ENCODE measurements at regions not wholly inside any gene's neighbourhood (a gene's known extent, or its start where the extent isn't known, plus 50 kb on each side); places are given as distances from the start of the nearest gene placed in this dataset.

DNA sequence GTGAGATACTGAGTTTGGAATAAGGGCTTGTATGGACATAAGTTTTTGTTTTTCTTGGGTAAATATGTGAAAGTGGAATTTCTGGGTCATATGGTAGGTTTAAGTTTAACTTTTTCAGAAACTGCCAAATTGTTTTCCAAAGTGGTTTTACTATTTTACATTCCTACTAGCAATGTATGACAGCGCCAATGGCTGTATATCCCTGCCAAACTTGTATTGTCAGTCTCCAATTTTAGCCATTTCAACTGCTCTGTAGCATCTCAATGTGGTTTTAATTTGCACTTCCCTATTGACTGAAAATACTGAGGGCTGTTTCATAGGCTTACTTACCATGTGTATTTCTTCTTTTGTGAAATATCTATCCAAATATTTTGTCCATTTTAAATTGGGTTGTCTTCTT, 90.5 kb upstream of the ZNF32 start (continued):
- TF ChIP-seq, protein P1, sequence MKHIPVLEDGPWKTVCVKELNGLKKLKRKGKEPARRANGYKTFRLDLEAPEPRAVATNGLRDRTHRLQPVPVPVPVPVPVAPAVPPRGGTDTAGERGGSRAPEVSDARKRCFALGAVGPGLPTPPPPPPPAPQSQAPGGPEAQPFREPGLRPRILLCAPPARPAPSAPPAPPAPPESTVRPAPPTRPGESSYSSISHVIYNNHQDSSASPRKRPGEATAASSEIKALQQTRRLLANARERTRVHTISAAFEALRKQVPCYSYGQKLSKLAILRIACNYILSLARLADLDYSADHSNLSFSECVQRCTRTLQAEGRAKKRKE (CRISPR knock-in tag; IDR thresholded peaks at IDR 0.05; ENCODE audit: low read depth), result no peak
- TF ChIP-seq, protein P2, sequence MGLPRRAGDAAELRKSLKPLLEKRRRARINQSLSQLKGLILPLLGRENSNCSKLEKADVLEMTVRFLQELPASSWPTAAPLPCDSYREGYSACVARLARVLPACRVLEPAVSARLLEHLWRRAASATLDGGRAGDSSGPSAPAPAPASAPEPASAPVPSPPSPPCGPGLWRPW (IDR thresholded peaks at IDR 0.05), result no peak
- TF ChIP-seq EP300 (IDR thresholded peaks at IDR 0.05) (no peak), CBX2 (IDR thresholded peaks at IDR 0.05; ENCODE audit: borderline replicate concordance, low read depth) (no peak), RCOR1 (IDR thresholded peaks at IDR 0.05; ENCODE audit: low read depth, low read length) (no peak)

DNA sequence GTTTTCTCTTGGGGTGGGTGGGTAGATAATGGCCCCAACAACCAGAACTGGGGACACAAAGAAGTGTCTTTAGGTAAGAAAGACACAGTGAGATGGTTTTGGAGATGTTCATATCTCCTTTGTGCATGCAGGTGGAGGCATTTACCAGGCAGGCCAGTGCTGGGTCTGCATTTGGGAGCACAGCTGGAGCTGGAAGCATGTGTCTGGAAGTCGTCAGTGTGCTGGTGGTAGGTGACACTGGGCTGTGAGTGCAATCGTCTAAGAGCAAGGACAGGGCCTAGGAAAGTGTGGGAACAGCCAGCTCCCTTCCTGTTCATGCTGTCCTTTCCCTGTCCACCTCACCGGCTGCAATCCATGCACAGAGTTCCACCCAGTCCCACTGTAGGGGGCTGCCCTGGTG, 88.3 kb upstream of the ZNF32 start:
- DNase-seq (ENCODE audit: low read depth in 1 of 2, low spot score in 1 of 2) (no peak), ATAC-seq (no peak), FAIRE-seq (no peak)
- 2% methylated on average over 3 of the region's 3 CpGs for WGBS (ENCODE audit: missing lambda C conversion rate)
- ChIA-PET CTCF (no interaction called here), POLR2A (no interaction called here)
- Histone ChIP-seq H3K9me3 (no peaks in the 10 kb centered on the region), H3K4me2 (no peak overlapping the region), H3K4me1 (no peaks in the 10 kb centered on the region), H3K27ac (no peak overlapping the region), H3K4me3 (no peak overlapping the region)
- TF ChIP-seq MYC (IDR thresholded peaks at IDR 0.05; ENCODE audit: borderline replicate concordance, low read length) (no peak), MAFK (IDR thresholded peaks at IDR 0.05; ENCODE audit: partially characterized antibody) (no peak), NR3C1 (IDR thresholded peaks at IDR 0.05) (no peak), KDM5A (IDR thresholded peaks at IDR 0.05) (no peak), CHD4 (IDR thresholded peaks at IDR 0.05; ENCODE audit: borderline replicate concordance) (no peak), HOXB5 (CRISPR knock-in tag; IDR thresholded peaks at IDR 0.05) (no peak), CBX2 (IDR thresholded peaks at IDR 0.05; ENCODE audit: borderline replicate concordance, low read depth) (no peak), EHF (CRISPR knock-in tag; IDR thresholded peaks at IDR 0.05) (no peak), FOSB (CRISPR knock-in tag; IDR thresholded peaks at IDR 0.05) (no peak), CBX8 (IDR thresholded peaks at IDR 0.05) (no peak), RNF2 (IDR thresholded peaks at IDR 0.05; ENCODE audit: borderline replicate concordance, low read depth) (no peak), ZFP36 (IDR thresholded peaks at IDR 0.05; ENCODE audit: borderline replicate concordance, partially characterized antibody) (no peak)
- TF ChIP-seq, protein P3, sequence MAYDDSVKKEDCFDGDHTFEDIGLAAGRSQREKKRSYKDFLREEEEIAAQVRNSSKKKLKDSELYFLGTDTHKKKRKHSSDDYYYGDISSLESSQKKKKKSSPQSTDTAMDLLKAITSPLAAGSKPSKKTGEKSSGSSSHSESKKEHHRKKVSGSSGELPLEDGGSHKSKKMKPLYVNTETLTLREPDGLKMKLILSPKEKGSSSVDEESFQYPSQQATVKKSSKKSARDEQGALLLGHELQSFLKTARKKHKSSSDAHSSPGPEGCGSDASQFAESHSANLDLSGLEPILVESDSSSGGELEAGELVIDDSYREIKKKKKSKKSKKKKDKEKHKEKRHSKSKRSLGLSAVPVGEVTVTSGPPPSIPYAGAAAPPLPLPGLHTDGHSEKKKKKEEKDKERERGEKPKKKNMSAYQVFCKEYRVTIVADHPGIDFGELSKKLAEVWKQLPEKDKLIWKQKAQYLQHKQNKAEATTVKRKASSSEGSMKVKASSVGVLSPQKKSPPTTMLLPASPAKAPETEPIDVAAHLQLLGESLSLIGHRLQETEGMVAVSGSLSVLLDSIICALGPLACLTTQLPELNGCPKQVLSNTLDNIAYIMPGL (CRISPR knock-in tag; IDR thresholded peaks at IDR 0.05; ENCODE audit: borderline replicate concordance), result no peak
- TF ChIP-seq, protein P4, sequence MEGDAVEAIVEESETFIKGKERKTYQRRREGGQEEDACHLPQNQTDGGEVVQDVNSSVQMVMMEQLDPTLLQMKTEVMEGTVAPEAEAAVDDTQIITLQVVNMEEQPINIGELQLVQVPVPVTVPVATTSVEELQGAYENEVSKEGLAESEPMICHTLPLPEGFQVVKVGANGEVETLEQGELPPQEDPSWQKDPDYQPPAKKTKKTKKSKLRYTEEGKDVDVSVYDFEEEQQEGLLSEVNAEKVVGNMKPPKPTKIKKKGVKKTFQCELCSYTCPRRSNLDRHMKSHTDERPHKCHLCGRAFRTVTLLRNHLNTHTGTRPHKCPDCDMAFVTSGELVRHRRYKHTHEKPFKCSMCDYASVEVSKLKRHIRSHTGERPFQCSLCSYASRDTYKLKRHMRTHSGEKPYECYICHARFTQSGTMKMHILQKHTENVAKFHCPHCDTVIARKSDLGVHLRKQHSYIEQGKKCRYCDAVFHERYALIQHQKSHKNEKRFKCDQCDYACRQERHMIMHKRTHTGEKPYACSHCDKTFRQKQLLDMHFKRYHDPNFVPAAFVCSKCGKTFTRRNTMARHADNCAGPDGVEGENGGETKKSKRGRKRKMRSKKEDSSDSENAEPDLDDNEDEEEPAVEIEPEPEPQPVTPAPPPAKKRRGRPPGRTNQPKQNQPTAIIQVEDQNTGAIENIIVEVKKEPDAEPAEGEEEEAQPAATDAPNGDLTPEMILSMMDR (IDR thresholded peaks at IDR 0.05), result no peak
- TF ChIP-seq, protein P5, sequence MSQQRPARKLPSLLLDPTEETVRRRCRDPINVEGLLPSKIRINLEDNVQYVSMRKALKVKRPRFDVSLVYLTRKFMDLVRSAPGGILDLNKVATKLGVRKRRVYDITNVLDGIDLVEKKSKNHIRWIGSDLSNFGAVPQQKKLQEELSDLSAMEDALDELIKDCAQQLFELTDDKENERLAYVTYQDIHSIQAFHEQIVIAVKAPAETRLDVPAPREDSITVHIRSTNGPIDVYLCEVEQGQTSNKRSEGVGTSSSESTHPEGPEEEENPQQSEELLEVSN (IDR thresholded peaks at IDR 0.05; ENCODE audit: borderline replicate concordance, low read depth), result no peak
- TF ChIP-seq, protein P6, sequence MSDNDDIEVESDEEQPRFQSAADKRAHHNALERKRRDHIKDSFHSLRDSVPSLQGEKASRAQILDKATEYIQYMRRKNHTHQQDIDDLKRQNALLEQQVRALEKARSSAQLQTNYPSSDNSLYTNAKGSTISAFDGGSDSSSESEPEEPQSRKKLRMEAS (IDR thresholded peaks at IDR 0.05), result no peak
- TF ChIP-seq, protein P7, sequence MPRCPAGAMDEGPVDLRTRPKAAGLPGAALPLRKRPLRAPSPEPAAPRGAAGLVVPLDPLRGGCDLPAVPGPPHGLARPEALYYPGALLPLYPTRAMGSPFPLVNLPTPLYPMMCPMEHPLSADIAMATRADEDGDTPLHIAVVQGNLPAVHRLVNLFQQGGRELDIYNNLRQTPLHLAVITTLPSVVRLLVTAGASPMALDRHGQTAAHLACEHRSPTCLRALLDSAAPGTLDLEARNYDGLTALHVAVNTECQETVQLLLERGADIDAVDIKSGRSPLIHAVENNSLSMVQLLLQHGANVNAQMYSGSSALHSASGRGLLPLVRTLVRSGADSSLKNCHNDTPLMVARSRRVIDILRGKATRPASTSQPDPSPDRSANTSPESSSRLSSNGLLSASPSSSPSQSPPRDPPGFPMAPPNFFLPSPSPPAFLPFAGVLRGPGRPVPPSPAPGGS (IDR thresholded peaks at IDR 0.05), result no peak
